VCaP (cell line): ENCODE measurements at regions not wholly inside any gene's neighbourhood (a gene's known extent, or its start where the extent isn't known, plus 50 kb on each side); places are given as distances from the start of the nearest gene placed in this dataset.

Experiments used
- H3K27ac ChIP-seq: fragments of 450-650 bp; 2 replicates; pipeline ENCODE4 v1.5.1; 2017
- TF ChIP-seq, protein P1 (sequence below): fragments of 450-650 bp; conservative IDR thresholded peaks from 2 replicates; pipeline ENCODE4 v1.5.1; 2017; ENCODE audit warnings: mild to moderate bottlenecking, moderate library complexity

GRCh38 chr1:218568962-218569550 lies 223.9 kb downstream of the TGFB2 start:
- TF ChIP-seq, protein P1, sequence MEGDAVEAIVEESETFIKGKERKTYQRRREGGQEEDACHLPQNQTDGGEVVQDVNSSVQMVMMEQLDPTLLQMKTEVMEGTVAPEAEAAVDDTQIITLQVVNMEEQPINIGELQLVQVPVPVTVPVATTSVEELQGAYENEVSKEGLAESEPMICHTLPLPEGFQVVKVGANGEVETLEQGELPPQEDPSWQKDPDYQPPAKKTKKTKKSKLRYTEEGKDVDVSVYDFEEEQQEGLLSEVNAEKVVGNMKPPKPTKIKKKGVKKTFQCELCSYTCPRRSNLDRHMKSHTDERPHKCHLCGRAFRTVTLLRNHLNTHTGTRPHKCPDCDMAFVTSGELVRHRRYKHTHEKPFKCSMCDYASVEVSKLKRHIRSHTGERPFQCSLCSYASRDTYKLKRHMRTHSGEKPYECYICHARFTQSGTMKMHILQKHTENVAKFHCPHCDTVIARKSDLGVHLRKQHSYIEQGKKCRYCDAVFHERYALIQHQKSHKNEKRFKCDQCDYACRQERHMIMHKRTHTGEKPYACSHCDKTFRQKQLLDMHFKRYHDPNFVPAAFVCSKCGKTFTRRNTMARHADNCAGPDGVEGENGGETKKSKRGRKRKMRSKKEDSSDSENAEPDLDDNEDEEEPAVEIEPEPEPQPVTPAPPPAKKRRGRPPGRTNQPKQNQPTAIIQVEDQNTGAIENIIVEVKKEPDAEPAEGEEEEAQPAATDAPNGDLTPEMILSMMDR: no peak
- H3K27ac ChIP-seq: no peak overlapping the region

GRCh38 chr1:218570456-218570855 lies 225.3 kb downstream of the TGFB2 start:
- TF ChIP-seq, protein P1: no peak
- H3K27ac ChIP-seq: peak overlapping the region; percentile 88

DNA sequence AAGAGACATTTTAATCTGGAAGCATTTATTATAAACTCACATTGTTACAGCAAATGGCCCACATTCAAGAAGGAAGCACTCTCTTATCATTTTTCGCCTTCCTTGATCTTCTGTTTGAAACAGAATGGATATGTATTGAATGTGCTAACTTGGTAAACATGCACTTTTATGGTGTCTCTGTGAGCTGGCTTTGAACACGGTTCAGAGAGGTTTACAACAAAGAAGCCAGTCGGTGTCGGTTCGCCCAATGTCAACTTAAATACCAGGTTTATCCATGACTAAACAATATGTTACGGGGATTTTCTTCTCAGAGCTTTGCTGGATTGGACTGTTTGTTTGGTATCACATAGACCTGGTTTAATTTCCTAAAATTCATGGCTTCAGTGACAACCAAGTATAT lies 226.4 kb downstream of the TGFB2 start:
- peak overlapping the region; percentile 88 for H3K27ac ChIP-seq
- TF ChIP-seq, protein P1: no peak

DNA sequence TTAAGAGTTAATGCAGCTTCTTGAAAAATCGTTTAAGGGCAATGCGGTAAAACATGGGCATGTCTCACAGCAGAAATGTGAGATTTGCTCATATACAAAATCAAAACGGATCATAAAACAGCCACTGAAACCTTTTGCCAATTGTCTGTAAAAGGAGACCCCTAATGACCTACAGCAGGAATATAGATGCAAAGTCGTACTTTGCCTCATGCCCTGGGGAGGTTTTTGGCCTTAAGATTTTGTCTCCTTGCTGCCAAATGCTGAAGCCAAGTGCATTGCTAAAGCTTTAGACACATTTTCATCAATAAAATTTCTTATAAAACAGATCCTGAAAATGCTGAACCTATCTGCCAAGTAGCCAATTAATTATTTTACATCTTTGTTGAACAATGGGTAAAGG lies 226.9 kb downstream of the TGFB2 start:
- peak overlapping the region; percentile 88 for H3K27ac ChIP-seq
- TF ChIP-seq, protein P1: no peak

DNA sequence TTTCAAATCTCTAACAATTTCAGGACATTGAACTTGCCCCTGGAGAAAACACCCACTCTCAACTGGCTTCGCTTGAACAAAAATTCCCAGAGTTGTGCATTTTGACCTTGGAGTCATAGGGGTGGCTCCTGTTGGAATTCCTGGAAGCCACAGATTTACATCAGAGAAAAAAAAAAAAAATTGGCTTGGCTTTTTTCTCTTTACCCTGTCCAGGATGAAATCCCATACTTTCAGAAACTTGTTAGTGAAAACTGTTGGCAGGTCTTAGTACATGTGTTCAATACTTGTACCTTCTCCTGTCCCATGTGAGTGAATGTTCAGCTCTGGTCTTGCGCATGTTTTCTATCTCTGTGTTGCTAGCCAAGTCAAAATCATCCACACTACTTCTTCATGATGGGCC lies 228.8 kb downstream of the TGFB2 start:
- TF ChIP-seq, protein P1: no peak
- H3K27ac ChIP-seq: no peak overlapping the region

GRCh38 chr1:218575079-218575478 lies 229.9 kb downstream of the TGFB2 start:
- H3K27ac ChIP-seq: no peak overlapping the region
- TF ChIP-seq, protein P1: no peak

DNA sequence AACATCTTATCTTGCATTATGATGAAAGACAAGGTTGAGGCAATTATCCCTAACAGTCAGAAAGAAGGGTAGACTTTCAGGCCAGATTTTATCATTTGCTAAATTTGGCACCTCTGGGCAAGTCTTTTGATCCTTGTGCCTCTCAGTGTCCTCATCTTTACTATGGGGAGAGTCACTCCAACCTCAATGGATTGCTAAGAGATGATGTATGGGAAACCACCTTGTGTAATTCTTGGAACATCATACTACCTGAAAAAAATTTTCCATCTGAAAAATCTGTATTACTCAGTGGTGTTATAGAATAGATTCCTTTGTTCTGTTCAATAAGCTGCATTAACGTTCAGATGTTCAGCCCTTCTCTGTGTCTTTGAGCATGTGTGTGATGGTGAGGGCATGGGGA lies 230.7 kb downstream of the TGFB2 start:
- TF ChIP-seq, protein P1: no peak
- no peak overlapping the region for H3K27ac ChIP-seq
